CD4-positive, alpha-beta T cell treated with Interleukin-4 for 1 hour (primary cell): ENCODE measurements at regions not wholly inside any gene's neighbourhood (a gene's known extent, or its start where the extent isn't known, plus 50 kb on each side); places are given as distances from the start of the nearest gene placed in this dataset.
"Not testable (repeated sequence)": the region's sequence is repeated elsewhere in the genome, so short reads cannot be mapped to it uniquely, and the experiment has no call there.

ENCODE experiments used
- DNase-seq, 2 donors: peaks; one replicate each; pipeline ENCODE4 v3.0.0-alpha.2; 2020 to 2022

DNA sequence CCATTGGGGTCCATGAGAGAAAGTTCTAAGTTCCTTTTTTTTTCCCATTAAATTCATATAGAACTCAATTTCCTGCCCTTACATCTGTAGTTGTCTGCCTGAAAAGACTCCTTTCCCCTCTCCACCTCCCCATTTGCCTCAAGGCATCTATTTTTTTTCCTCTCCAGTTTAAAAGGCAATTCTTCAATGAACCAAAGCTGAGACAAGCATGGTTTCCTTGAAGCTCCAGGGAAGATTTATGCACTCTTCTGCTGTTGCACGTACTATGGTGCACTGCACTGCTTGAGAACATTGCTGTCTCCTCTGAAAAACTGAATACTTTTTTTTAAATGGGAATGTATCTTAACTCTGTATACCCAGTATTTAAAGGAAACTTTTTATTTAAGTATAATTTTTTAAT, 465.2 kb downstream of the CD83 start:
- no peak for DNase-seq

DNA sequence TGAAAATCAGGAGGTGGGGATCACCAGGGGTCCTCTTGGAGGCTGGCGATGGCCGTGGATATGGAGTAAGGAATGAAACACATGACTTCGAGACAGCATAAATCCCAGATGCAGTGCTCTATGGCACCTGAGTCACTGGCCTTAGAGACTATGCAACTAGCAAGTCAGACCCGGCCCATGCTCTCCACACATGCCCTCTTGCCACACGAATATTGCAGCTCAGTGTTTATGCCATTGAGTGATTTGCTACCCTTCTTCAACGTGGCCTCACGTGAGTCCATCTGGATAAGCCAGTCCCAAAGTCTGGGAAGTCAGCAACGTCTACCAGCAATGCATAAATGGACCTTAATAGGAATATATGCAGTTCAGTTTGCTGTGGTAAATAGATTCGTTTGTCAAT, 466.3 kb downstream of the CD83 start:
- no peak for DNase-seq

DNA sequence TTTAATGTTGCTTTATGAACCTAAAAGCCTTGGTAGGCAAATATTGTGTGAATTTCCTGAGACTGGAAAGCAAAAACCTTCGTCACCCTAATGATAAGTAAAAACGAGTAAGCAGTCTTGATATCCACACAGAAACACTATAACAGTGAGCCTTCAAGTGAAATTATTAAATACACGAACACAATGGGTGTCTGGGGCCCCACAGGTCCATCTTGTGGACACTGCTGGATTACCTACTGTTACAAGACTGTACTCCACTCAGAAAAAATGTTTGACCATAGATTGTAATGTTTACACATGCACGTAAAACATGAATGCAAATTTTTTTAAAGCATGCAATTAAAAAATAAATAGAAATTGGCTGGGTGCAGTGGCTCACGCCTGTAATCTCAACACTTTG, 466.9 kb downstream of the CD83 start:
- no peak for DNase-seq

DNA sequence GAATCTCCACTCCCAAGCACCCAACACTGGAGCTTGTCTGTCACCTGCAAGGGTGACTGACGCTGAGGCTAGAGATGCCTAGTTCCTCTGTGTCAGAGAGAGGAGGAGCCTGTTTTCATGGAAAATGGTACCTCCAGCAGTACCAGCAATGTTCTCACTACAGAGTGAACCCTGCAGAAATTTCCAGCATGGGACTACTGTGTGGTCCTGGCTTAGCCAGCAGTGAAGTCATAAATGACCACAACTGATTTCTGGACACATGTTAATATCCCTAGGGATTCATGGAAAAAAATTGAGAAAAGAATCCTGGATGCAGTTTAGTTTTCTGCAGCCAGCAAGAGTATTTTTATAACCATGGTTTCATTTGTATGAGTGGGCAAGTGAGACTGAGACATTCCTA, 468.1 kb downstream of the CD83 start:
- DNase-seq = no peak

DNA sequence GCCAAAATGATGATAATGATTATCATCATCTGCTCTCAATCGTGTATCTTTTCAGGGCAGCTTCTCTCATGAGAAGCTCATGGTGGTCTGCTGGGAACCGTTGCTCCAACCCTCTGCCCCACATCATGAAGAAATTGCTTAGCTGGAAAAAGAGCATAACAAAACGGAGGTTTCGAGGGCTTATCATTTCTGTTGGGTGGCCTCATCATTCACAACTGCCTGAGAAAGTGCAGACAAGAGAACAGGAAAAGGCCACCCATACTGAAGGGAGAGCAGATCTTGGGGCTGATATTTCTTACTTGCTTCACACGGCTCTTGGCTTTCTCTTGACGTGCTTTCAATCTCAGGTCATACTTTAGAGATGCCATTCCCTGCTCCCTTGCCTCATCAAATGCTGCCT, 471.6 kb downstream of the CD83 start:
- no peak for DNase-seq

DNA sequence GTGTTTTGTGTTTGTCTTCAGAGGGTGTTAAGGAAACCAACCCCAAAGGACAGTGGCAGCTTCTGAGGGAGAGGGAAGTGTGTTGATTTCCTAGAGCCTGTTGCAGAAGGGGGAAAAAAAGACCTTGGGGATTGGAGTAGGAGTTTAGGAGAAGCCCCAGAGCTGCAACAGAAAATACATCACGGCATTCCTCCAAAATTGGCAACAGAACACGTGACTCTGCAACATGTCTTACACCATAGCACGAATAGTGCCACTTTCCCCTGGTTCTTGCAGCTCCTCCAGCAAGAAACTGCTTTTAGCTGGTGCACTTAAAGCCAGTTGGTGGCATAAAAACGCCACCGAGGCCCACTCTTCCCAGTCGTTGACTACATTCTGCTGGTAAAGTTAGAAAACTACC, 473.0 kb downstream of the CD83 start:
- DNase-seq = no peak

DNA sequence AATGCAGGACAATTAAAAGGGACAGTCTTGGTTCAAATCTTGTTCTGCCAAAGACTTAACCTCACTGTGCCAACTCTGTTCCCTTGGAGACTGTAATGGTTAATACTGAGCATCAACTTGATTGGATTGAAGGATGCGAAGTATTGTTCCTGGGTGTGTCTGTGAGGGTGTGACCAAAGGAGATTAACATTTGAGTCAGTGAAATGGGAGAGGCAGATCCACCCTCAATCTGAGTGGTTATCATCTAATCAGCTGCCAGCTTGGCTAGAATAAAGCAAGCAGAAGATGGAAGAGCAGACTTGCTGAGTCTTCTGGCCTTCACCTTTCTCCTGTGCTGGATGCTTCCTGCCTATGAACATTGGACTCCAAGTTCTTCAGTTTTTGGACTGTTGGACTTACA, 474.4 kb downstream of the CD83 start:
- DNase-seq = no peak

DNA sequence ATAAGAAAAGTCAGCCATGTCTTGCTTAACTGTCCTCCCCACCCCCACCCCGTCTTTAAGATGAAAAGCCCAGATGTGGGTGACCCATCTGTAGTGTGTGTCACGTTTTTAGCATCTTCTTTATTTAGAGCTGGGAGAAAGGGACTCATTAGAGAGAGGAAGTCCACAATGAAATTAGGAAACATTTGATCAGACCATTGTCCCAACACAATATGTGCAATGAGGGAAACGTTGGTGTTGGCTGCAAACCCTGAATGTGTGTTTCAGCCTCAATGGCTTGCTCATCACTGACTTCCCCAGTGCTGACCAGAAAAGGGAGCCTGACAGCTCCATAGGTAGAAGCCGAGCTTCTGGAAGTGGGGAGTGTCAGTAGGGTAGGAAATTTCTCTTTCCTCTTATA, 475.7 kb downstream of the CD83 start:
- no peak for DNase-seq

DNA sequence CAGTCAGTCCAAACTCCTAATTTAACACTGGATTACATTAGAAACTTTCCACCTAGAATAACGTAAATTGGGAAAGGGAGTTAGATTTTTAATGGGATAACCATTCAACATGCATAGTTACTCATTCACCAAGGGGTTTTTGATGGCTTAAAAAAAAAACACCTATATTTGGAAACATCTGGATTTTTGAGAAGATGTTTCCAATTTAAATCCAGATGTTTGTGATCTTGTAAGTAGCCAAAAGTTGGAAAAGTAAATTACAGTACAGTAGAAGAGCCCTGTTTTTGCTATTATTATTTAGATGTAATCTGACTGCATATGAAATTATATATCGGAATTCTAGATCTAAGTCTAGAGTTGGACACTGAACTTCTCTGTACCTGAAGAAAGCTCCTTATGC, 478.2 kb downstream of the CD83 start:
- no peak for DNase-seq

DNA sequence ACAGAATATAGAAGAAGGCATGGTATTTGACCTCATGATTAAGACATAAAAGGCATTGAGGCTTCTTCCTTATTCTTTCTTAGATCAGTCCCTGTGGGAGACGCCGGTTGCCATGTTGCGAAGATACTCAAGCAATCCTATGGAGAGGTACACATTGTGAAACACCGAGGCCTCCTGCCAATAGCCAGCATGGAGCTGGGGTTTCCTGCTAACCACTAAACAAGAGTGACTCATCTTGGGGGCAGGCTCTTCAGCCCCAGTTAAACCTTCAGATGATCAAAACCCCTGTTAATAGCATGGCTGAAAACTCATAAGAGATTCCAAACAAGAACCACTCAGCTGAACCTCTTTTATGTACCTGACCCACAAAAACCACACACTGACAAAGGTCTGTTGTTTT, 478.8 kb downstream of the CD83 start:
- peak in 1 of 2 donors; percentile 64 for DNase-seq

DNA sequence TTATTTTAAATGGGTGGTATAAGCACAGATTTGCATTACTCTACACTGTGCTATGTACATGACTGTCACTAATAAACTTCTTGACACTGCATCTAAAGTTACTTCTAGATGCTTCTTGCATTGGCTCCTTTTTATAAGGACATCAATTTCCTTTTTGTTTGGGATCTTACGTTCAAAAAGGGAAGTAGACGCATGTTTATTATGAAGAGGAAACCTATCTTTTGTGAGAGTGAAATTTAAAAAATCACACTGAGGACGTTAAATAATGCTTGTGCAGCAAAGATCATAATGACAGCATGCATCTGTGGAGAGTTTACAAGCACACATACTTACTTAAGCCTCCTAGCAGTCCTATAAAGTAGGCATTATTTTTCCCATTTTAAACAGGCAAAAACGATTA, 479.5 kb downstream of the CD83 start:
- DNase-seq = no peak

DNA sequence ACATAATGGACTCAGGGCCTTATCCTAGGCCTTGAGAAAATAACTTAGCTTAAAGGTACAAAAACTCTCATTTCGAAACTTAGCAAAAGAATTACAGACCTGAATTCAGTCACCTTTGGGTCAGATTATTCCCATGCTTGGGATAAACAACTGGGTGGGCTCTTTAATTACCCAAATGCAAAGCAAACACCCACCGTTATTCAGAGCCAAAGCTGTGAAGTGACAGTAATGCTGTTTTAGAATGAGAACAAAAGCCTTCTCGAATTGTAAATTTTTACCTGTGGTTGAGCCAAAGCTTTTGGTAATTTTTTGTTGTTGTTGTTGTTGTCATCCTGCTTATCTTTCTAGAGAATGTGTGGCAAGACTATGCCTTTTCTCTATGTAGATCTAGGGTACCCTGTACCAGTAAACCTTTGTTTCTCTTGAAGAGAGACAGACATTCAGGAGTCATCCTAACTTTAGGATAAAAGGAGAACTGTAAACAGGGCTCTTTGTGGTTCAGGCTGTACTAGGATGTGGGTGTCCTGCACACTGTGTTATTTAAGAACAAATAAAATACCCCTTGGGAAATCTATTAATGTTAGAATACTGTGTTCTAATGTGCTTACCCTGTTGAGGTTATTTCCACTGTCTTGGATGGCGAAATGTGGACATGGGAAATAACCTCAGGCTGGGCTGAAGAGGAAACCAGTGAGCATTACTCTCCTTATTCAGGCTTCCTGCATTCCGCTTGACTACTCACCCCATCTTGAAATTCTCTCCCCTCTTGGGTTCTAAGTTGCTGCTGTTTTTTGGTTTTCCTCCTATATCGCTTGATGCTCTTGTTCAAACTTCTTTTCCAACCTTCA, 480.7 kb downstream of the CD83 start:
- no peak for DNase-seq

DNA sequence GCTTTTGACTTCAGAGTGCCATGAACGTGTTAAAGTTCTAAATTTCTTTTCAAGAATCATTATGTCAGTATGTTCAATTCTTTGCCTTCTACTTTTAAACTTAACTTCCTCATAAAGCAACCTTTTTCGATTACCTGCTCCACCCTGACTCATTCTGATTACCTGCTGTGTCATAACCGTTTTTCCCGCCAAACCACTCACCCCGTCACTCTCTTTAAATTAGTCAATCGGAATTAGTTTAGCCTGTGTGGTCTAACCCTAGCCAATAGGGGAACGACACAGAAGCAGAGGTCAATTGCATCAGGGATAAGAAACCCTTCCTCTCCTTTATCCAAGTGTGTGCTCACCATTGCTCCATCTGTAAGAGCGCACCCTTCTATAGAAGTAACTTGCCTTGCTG, 482.7 kb downstream of the CD83 start:
- not testable (repeated sequence) for DNase-seq

DNA sequence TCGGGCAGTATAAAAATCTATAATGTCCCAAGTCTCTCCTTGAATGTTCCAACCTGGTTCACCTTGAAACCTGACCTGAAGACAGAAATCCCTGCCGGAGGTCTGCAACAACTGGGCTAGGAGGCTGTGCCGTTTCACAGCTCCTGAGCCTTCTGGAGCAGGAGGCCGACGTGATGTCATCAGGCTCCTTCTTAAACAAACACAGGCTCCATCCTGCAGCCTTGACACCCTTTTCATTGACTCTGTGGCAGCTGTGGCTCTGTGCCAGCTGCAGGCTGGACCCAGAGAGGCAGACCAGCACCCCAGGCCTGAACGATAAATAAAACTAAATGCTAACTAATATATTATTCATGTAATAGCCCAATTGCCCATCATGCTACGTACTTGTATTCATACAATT, 483.9 kb downstream of the CD83 start:
- DNase-seq = no peak

DNA sequence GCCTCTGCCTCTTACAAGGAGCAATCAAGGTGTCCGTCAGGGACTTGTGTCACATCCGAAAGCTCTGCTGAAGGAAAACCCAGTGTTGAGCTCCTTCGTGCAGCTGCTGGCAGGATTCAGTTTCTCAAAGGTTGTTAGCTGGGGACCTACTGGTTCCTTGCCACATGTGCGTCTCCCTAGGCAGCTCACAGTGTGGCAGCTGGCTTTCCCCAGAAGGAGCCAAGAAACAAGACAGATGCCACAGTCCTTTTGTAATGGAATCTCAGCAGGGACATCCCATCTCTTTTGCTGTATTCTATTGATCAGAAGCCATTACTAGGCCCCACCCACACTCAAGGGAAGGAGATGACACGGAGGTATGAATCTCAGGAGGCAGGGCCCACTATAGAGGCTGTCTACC, 488.8 kb downstream of the CD83 start:
- no peak for DNase-seq

DNA sequence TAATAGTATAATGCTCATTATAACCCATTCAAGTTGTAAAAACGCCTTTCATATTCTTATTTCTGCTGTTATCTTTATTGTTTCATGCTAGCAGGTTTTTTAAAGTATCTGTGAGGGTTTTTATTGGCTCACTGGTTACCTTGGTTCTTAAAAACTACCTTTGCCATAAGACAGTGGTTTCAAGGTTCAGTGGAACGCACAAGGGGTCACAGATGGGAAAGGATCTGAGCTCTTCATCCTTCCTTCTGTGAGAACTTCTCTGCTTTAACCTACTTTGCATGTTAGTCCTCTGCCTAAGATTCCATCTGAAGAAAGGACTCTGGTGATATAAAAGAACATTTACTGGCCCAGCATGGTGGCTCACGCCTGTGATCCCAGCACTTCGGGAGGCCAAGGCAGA, 492.6 kb downstream of the CD83 start:
- no peak for DNase-seq

DNA sequence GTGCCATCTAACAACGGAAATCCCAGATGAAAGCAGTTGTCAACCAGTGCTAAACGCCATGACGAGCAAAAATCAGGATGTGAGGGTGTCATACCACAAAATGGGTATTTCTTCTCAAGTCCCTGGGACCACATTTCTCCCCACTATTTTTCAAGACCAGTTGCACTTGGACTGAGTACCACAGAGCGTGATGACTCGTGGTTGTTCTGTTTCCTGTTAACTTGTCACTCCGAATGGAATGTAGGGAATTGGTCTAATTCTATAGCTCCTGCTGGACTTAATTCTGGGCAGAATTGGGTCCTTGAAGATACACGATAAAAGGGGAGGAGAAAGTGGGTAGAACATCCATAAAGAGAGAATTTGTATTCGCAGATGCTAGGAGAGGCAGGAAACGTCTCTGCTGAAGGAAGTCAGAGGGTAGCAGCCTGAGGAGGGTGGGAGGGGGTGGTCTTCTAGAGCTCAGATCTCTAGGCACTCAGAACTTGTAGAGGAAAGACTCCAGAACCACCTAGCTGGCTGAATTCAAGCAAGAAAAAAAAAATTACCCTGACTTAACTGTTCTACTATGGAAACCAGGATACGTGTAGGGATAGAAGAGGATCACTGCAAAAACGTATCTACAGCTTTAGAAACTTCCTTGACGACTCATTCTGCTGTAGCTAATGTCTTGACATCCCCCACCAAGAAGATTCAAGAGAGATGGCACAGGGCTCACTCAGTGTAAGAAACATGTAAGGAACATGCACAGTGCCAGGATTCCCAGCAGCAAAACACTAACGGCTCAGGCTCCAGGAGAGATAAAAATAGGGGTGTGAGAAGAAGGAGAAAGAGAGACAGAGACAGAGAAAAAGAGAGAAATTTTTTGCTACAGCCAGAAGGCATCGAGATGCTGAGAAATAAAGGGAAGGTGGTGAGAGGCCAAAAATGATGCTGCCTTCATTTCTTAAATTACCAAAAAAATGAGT, 494.7 kb downstream of the CD83 start:
- DNase-seq = no peak

DNA sequence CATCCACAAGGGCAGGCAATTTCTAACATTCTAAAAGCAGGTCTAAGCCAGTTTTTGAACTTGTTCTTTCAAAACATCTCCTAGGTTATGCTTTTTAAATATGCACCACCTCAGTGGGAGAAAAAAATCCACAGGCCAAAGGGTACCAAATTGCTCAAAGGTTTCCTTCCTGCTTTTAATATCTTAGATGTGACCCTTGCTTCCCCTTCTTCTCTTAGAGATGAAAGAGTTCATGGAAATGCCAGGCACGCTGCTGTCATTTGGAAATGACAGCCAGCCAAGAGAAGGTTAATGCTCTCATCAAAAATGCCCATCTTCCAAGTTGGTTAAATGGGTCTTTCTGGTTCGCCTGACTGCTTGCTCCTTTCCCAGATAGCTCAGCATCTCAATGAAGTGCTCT, 497.1 kb downstream of the CD83 start:
- no peak for DNase-seq

DNA sequence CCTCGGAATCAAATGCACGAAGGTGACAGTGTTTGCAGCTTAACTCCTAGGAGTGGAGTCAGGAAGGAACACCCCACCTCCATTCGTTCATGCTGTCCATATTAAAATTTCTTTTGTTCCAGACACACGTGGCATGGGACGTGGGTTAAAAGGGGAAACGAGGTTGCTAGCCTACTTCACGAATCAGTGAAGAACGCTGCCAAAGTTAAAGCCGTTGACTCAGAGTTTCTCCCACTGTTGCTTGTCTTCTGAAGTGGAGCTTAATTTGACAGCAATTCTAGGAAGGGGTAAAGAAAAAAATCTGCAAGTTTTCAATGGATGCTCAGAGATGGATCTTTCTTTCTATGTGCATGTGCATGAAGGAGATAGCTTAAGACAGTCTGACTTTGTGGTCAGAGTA, 499.1 kb downstream of the CD83 start:
- no peak for DNase-seq

DNA sequence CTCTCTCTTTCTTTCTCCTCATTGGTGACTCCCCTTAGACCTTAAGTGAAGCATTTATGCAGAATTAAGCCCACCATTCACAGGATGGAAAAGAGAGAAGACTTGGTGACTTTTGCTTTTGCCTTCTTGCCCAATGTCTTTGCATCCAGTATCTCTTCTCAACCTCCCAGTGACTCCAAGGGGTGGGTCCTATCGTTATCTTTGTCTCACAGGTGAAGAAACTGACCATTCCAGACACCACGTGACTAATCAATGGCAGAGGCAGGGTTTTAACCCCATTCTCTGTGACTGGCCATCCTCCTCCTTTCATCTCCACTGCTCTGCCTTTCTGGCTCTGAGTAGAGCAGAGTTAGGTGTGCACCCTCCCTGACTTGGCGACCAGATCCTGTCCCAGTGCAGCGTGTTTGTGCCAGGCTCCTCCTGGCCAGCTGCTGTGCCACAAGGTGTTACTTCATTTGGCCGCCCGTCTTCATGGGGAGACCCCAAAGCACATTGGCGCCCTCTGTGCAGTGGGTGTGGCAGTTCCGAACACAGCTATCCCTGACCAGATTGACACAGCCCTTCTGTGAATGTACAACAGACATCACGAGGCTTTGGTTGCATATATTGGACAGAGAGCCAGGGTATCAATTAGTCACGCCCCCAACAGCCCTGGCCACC, 501.3 kb downstream of the CD83 start:
- DNase-seq = no peak

DNA sequence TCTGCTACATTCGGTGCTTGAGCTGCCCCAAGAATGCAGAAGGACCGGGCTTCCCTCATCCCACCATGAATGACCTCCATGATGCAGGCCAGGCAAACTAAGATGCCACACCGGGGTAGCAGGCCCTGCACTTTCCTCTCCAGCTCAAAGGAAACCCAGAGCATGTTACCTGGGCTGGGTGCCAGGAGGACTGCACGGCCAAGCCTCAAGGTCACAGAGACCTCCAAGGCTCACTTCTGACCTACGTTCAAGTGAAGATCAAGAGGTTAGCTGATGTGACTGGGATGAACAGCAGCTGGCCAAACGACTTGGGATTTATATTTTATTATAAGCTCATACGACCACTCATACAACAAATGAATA, 501.8 kb downstream of the CD83 start:
- DNase-seq = no peak

DNA sequence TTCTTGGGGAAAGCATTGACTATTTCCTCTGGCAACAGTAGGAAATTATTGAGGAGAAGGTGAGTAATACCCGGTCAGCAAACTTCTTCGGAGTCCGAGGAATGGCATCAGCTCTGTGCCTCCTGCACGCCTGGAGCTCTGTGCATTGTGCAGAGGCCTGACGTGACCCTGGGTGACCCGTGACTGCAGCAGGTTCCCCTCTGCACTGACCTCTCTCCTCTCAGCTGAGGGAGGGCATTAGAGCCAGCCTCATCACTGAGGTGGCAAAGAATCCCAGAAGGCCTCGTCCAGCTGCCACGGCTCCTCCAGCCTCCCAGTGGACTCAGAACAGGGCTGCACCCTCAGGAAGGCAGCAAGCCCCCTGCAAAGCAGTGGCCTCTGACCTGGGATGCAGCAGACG, 502.9 kb downstream of the CD83 start:
- DNase-seq = no peak

DNA sequence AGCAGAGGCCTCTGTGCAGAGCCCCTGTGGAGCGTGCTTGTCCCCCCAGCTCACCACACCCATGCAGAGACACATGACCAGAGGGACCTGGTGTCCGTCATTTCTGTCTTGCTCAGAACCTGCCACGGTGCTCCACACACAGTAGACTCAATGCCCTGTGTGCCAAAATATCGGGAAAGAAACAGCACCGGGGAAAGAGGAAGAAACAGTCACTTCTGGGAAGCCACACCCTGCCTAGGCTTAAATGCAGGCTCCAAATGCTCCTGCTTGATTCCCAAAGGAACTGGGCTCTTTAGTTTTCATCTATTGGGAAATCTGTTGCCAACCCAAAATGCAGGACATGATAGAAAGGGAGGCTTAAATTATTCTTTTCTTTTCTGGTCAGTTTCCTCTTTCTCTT, 503.9 kb downstream of the CD83 start:
- no peak for DNase-seq

DNA sequence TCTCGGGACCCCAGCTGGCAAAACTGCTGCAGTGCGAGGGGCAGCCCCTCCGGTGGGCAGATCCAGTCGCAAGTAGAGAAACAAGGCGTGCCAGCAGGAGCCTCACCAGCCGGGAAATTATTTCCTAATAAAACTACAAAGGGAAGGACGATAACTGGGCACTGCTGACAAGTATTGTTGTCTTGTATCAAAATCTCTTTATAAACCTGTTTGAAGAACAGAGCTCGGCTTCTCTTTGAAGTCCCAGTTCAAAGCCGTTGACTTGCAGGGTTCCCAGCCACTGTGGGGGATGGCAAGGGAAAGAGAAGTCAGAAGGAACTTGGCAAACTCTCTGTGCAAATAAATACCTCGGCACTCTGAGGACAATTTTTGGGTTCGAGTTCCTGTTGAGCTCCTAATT, 504.5 kb downstream of the CD83 start:
- DNase-seq = no peak
